Endothelial cell of umbilical vein (primary cell): ENCODE measurements at regions not wholly inside any gene's neighbourhood (a gene's known extent, or its start where the extent isn't known, plus 50 kb on each side); places are given as distances from the start of the nearest gene placed in this dataset.

Experiments
- TF ChIP-seq, protein P1 (sequence below): IDR thresholded peaks from 2 replicates; pipeline ENCODE4 v1.6.1; 2011; ENCODE audit not compliant: insufficient read depth, insufficient read length
- TF ChIP-seq, protein P2 (sequence below), 2 donors: IDR thresholded peaks; 1 replicate in 1 of 2; 2 replicates in 1 of 2; pipeline ENCODE4 v1.5.1; 2011; ENCODE audit warnings: low read length in 2 of 2, mild to moderate bottlenecking in 2 of 2, moderate library complexity in 2 of 2, control low read depth in 1 of 2, inconsistent platforms in 1 of 2, low read depth in 1 of 2; ENCODE audit not compliant: insufficient read depth in 1 of 2; ENCODE audit errors: extremely low read depth in 1 of 2

DNA sequence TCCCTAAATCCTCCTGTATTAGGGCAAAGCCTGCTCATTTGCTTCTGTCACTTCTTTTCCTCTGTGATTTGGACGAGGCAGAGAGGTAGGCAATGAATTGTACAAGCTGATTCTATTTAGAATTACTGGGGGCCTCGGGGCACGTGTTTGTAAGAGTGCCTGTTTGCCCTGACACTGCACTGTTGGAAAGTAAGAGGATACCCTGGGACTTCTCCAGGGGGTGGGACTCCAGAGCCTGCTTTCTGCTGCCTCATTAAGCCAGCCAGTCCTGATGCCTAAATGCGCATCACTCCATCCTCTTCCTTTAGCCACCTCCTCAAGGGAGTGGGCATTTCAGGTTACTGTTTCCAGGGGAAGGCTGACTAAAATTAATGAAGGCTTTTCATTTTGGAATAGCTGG, 134.3 kb downstream of the TDRD15 start:
- TF ChIP-seq, protein P1, sequence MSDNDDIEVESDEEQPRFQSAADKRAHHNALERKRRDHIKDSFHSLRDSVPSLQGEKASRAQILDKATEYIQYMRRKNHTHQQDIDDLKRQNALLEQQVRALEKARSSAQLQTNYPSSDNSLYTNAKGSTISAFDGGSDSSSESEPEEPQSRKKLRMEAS: no peak
- TF ChIP-seq, protein P2, sequence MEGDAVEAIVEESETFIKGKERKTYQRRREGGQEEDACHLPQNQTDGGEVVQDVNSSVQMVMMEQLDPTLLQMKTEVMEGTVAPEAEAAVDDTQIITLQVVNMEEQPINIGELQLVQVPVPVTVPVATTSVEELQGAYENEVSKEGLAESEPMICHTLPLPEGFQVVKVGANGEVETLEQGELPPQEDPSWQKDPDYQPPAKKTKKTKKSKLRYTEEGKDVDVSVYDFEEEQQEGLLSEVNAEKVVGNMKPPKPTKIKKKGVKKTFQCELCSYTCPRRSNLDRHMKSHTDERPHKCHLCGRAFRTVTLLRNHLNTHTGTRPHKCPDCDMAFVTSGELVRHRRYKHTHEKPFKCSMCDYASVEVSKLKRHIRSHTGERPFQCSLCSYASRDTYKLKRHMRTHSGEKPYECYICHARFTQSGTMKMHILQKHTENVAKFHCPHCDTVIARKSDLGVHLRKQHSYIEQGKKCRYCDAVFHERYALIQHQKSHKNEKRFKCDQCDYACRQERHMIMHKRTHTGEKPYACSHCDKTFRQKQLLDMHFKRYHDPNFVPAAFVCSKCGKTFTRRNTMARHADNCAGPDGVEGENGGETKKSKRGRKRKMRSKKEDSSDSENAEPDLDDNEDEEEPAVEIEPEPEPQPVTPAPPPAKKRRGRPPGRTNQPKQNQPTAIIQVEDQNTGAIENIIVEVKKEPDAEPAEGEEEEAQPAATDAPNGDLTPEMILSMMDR (IDR thresholded peaks at IDR 0.05; ENCODE audit: extremely low read depth in 1 of 2, insufficient read depth in 1 of 2, low read depth in 1 of 2, low read length in 2 of 2): no peak
